GM19025 (cell line): ENCODE measurements at regions not wholly inside any gene's neighbourhood (a gene's known extent, or its start where the extent isn't known, plus 50 kb on each side); places are given as distances from the start of the nearest gene placed in this dataset.
A peak's percentile ranks its signal among the peaks of the same experiment; 100 is the strongest.

Experiments used
- ATAC-seq: cut with Tn5 transposase; IDR thresholded peaks from one replicate; pipeline ENCODE4 v1.9.1; 2021; ENCODE audit warnings: mild to moderate bottlenecking, low read depth, moderate library complexity; ENCODE audit not compliant: unreplicated experiment

- ATAC-seq = no peak
Observed at GRCh38 chr2:40886100-40886499, 434.2 kb upstream of the SLC8A1 start.

GRCh38 chr2:40886655-40887054, 434.8 kb upstream of the SLC8A1 start:
- no peak for ATAC-seq

GRCh38 chr2:40896358-40896757, 444.5 kb upstream of the SLC8A1 start:
- ATAC-seq = no peak

GRCh38 chr2:40914666-40915065, 462.8 kb upstream of the SLC8A1 start:
- no peak for ATAC-seq

GRCh38 chr2:40915651-40916050, 463.8 kb upstream of the SLC8A1 start:
- ATAC-seq = no peak

GRCh38 chr2:40935349-40935748, 483.5 kb upstream of the SLC8A1 start:
- ATAC-seq = no peak

GRCh38 chr2:40937284-40937683, 485.4 kb upstream of the SLC8A1 start:
- ATAC-seq = no peak

GRCh38 chr2:40953341-40953740, 501.5 kb upstream of the SLC8A1 start:
- no peak for ATAC-seq

- no peak for ATAC-seq
Observed at GRCh38 chr2:40955042-40955441, 503.2 kb upstream of the SLC8A1 start.

GRCh38 chr2:40955635-40956034, 503.7 kb upstream of the SLC8A1 start:
- ATAC-seq = no peak

GRCh38 chr2:40957508-40957907, 505.6 kb upstream of the SLC8A1 start:
- ATAC-seq = no peak

GRCh38 chr2:40962026-40962425, 510.1 kb upstream of the SLC8A1 start:
- no peak for ATAC-seq

- no peak for ATAC-seq
Observed at GRCh38 chr2:40964509-40965250, 512.8 kb upstream of the SLC8A1 start.

GRCh38 chr2:40967451-40967850, 515.6 kb upstream of the SLC8A1 start:
- ATAC-seq = no peak

- ATAC-seq = no peak
Observed at GRCh38 chr2:40975151-40975550, 523.3 kb upstream of the SLC8A1 start.

- no peak for ATAC-seq
Observed at GRCh38 chr2:40997362-40997761, 545.5 kb upstream of the SLC8A1 start.

GRCh38 chr2:41000374-41000773, 548.5 kb upstream of the SLC8A1 start:
- no peak for ATAC-seq

- no peak for ATAC-seq
Observed at GRCh38 chr2:41000906-41001305, 549.0 kb upstream of the SLC8A1 start.

- ATAC-seq = no peak
Observed at GRCh38 chr2:41004700-41005099, 552.8 kb upstream of the SLC8A1 start.

GRCh38 chr2:41020358-41020757, 568.5 kb upstream of the SLC8A1 start:
- no peak for ATAC-seq

- no peak for ATAC-seq
Observed at GRCh38 chr2:41024816-41025215, 572.9 kb upstream of the SLC8A1 start.

- peak; percentile 87 for ATAC-seq
Observed at GRCh38 chr2:41026613-41027012, 574.7 kb upstream of the SLC8A1 start.

- no peak for ATAC-seq
Observed at GRCh38 chr2:41027095-41027494, 575.2 kb upstream of the SLC8A1 start.
